Natural killer cell treated with Interleukin-12 subunit alpha and Interleukin-12 subunit beta and Interleukin-15 and Interleukin-18, amount 100 ng/mL, for 72 hours (primary cell): ENCODE measurements at regions not wholly inside any gene's neighbourhood (a gene's known extent, or its start where the extent isn't known, plus 50 kb on each side); places are given as distances from the start of the nearest gene placed in this dataset.
A peak's percentile ranks its signal among the peaks of the same experiment; 100 is the strongest.

Source experiments
- ATAC-seq, 2 donors: fragments of 150-1000 bp; cut with Tn5 transposase in 1 of 2; sonication (Bioruptor Pico), chemical (Tn5 transposase) in 1 of 2; 2 replicates each; pipeline ENCODE4 v1.10.0; 2021
- DNase-seq: peaks from one replicate; pipeline ENCODE4 v3.0.0; 2022; ENCODE audit warnings: low spot score
- H3K27ac Mint-ChIP-seq, 2 donors: 1 replicate in 1 of 2; 2 replicates in 1 of 2; pipeline ENCODE4 v1.8.0; 2022; ENCODE audit warnings: mixed read lengths in 2 of 2, mild to moderate bottlenecking in 1 of 2, moderate library complexity in 1 of 2
- H3K27me3 Mint-ChIP-seq, 2 donors: 1 replicate in 1 of 2; 2 replicates in 1 of 2; pipeline ENCODE4 v1.8.0; 2022; ENCODE audit warnings: mixed read lengths in 2 of 2
- H3K36me3 Mint-ChIP-seq: one replicate; pipeline ENCODE4 v1.8.0; 2022; ENCODE audit warnings: mixed read lengths
- H3K4me1 Mint-ChIP-seq, 2 donors: 1 replicate in 1 of 2; 2 replicates in 1 of 2; pipeline ENCODE4 v1.8.0; 2022; ENCODE audit warnings: low read depth in 2 of 2, mixed read lengths in 2 of 2, mild to moderate bottlenecking in 1 of 2
- H3K4me3 Mint-ChIP-seq: one replicate; pipeline ENCODE4 v1.8.0; 2022; ENCODE audit warnings: mixed read lengths
- H3K9me3 Mint-ChIP-seq: 2 replicates; pipeline ENCODE4 v1.8.0; 2022; ENCODE audit warnings: mixed read lengths

DNA sequence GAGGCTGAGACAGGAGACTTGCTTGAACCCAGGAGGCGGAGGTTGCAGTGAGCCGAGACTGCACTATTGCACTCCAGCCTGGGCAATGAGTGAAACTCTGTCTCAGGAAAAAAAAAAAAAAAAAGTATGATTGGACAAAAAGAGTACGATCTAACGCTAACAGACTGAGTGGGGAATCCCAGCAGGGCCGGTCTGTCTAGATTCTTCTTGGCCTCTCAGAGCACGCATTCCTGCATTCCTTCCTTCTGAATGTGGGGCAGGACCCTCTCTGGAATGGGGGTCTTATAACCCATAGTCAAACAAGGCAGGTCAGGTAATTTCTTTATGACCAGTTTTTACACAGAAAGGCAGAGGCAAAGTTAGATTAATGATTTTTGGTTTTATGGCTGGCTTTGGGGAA, 92.0 kb upstream of the PPM1J start:
- peaks cover 0 to 2% of the 10 kb centered on the region in 2 donors for H3K4me1 Mint-ChIP-seq
- DNase-seq (no peak), ATAC-seq (no peak)
- H3K4me3 Mint-ChIP-seq: no peak overlapping the region
- no peak overlapping the region for H3K27ac Mint-ChIP-seq
- H3K9me3 Mint-ChIP-seq: no peaks in the 10 kb centered on the region
- H3K36me3 Mint-ChIP-seq: no peaks in the 10 kb centered on the region
- peaks cover 13 to 16% of the 10 kb centered on the region in 2 donors for H3K27me3 Mint-ChIP-seq

DNA sequence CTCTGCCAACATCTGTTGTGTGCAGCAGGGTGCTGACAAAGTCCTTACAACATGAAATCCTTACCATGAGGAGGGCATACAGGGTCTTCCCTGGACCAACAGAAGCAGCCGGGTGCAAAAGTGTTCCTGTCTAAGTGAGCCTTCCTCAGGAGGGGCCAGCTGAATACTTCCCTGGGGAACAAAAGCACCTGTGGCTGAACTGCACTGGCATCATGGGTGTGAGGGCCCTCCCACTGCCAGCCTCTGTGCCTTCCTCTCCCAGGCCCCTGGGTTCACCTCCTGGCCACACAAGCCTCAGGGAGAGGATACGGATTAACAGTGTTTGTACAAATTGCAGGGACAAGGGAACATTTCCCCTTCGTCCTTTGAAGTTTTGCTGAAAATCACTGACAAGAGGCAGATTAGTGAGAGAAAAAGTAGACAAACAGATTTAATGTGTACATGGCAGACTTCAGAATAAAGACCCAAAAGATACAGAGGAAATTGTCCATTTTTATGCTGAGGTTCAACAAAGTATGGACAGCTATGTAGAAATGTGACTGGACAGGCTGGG, 91.0 kb upstream of the PPM1J start:
- Mint-ChIP-seq H3K36me3 (no peaks in the 10 kb centered on the region), H3K4me3 (no peak overlapping the region), H3K4me1 (peaks cover 0 to 2% of the 10 kb centered on the region in 2 donors), H3K27ac (no peak overlapping the region), H3K9me3 (no peaks in the 10 kb centered on the region), H3K27me3 (peaks cover 12% of the 10 kb centered on the region in 2 donors)
- ATAC-seq (no peak), DNase-seq (no peak)

DNA sequence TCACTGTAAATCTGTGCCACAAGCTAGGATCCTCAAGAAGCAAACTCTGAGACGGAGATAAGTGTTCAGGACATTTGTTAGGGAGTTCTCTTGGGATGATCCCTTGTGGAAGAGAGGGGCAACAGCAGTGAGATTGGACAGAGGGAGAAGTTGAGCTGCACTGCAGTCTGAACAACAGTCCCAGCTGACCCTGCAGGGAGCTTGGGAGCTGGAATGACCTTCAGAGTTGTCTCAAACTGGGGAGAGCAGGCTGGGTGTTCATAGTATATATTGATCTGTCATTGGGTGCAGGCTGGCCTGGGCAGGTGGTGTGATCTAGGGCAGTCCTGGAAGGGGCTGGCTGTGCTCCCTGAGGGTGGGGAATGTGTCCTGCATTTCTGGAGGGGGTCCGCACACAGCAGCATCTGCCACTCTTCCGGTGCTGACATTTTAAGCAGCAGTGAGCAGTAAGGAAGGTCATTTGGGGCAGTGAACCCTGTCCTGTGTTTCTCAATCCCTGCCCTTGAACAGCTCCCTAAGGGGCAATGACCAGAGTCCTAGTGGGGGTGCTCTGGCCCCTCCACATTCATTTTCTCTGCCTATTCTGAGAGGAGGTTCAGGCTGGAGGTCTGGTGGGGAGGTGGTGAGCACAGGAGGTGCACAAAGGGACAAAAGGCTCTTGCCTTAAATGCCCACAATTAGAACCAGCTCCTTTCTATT, 90.2 kb upstream of the PPM1J start:
- no peak overlapping the region for H3K4me3 Mint-ChIP-seq
- no peaks in the 10 kb centered on the region for H3K9me3 Mint-ChIP-seq
- H3K27me3 Mint-ChIP-seq: peaks cover 4 to 5% of the 10 kb centered on the region in 2 donors
- DNase-seq (no peak), ATAC-seq (no peak)
- no peaks in the 10 kb centered on the region for H3K36me3 Mint-ChIP-seq
- no peak overlapping the region for H3K27ac Mint-ChIP-seq
- peaks cover 0 to 2% of the 10 kb centered on the region in 2 donors for H3K4me1 Mint-ChIP-seq

GRCh38 chr1:112803906-112804762, 89.0 kb upstream of the PPM1J start:
- Mint-ChIP-seq H3K9me3 (no peaks in the 10 kb centered on the region), H3K4me1 (peaks cover 0 to 3% of the 10 kb centered on the region in 2 donors), H3K27ac (no peak overlapping the region), H3K36me3 (no peaks in the 10 kb centered on the region), H3K27me3 (peaks cover 0 to 5% of the 10 kb centered on the region in 2 donors), H3K4me3 (no peak overlapping the region)
- ATAC-seq (peak; percentile 61 to 88), DNase-seq (peak; percentile 64)

DNA sequence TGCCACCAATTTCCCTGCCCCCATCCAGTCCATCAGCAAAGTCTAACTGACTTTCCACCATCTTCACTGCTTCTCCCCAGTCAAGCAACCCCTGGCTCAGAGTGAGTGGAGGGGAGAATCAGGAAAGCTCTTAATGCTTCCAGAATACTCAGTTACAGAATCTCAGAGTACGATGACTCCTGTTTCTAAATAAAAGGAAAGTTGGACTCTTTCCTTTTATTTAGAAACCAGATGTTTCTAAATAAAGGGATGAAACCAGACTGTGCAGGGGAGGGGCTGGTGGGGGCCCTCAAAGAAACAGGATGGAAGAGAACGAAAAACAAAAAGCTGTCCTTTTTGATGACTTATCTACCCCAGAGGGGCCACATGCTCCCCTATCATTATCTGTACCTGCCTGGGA, 85.2 kb upstream of the PPM1J start:
- Mint-ChIP-seq H3K9me3 (no peaks in the 10 kb centered on the region), H3K4me1 (peaks cover 0 to 9% of the 10 kb centered on the region in 2 donors), H3K27ac (peak overlapping the region in 1 of 2 donors; percentile 19), H3K27me3 (no peaks in the 10 kb centered on the region), H3K4me3 (no peak overlapping the region), H3K36me3 (no peaks in the 10 kb centered on the region)
- ATAC-seq (no peak), DNase-seq (no peak)

- H3K4me3 Mint-ChIP-seq: no peak overlapping the region
- DNase-seq (no peak), ATAC-seq (no peak)
- H3K4me1 Mint-ChIP-seq: peaks cover 12 to 27% of the 10 kb centered on the region in 2 donors
- H3K9me3 Mint-ChIP-seq: no peaks in the 10 kb centered on the region
- no peaks in the 10 kb centered on the region for H3K27me3 Mint-ChIP-seq
- no peak overlapping the region for H3K27ac Mint-ChIP-seq
- no peaks in the 10 kb centered on the region for H3K36me3 Mint-ChIP-seq
Measured at GRCh38 chr1:112798292-112798691, 83.2 kb upstream of the PPM1J start.

GRCh38 chr1:112797224-112797623, 82.1 kb upstream of the PPM1J start:
- Mint-ChIP-seq H3K36me3 (no peaks in the 10 kb centered on the region), H3K4me1 (peaks cover 12 to 30% of the 10 kb centered on the region in 2 donors), H3K27me3 (no peaks in the 10 kb centered on the region), H3K9me3 (no peaks in the 10 kb centered on the region), H3K4me3 (no peak overlapping the region), H3K27ac (no peak overlapping the region)
- no peak for DNase-seq
- ATAC-seq: no peak

DNA sequence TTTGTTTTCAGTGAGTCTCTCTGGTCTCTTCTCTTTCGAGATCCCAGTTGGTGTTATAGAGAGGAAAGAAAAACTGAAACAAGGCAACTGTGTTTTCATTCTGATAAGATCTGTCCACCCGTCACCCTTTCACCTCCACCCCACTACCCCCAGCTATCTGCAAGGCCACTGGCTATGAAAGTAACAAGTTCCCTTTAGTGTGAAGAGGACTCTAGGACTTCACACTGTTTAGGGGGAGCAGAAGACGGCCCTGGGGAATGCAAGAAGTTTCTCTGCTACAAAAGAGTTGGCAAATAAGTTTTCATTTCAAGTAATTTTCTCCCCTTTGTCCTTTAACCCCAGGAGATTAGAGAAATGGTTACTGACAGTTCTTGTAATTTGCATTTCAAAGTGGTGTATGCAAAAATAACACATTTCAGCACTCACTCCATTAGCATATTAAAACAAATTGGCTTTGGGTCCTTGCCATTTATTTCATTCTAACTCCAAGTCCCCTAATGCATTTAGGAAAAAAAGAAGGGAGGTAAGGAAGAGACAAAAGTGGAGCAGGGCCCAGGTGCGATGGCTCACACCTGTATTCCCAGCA, 79.6 kb upstream of the PPM1J start:
- Mint-ChIP-seq H3K9me3 (no peaks in the 10 kb centered on the region), H3K4me1 (peaks cover 12 to 30% of the 10 kb centered on the region in 2 donors), H3K4me3 (no peak overlapping the region), H3K36me3 (no peaks in the 10 kb centered on the region), H3K27ac (peak overlapping the region; percentile 46 to 91), H3K27me3 (no peaks in the 10 kb centered on the region)
- peak; percentile 61 for DNase-seq
- ATAC-seq: peak; percentile 82 to 95

DNA sequence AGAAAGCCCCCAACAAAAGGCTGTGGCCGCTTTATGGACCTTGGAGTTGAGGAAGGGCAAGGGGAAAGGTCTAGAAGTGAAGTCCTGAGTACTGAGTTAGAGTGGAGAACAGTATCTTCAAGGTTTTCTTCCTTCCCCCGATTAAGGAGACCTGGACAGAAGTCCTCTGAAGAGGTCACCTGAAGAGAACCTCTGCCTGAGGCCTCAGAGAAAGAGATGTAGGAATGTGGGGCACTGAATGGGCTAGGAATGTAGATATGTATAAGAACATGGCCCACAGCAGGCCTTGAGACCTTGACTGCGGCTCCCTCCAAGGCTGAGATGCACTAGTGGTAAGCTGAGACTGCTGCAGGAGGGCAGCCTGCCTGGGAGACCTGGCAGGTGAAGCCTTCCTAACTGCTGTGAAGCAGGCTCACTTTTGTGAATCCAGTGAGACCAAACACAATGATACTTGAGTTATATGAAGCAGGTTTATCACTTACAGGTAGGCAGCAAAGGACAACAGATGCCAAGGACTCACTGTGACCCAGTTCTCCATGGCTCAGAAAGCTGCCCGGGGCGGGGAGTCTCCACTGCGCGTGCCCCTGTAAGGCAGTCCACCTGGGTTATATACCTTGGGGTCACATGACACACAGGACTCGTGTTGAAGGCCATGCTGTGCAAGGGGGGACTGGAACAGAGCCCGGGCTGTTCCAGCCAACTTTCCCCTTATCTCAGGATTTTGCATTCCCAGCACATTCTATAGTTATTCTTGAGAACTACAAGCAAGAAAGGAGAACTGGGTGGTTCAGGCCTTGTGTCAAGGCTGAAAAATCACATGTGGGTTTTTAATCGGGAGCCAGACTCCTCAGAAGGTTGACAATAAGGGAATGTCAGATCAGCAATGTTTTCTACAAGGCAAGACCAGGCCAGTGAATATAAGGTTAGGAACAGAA, 78.8 kb upstream of the PPM1J start:
- H3K27me3 Mint-ChIP-seq: no peaks in the 10 kb centered on the region
- ATAC-seq: peak in 1 of 2 donors; percentile 8
- H3K4me3 Mint-ChIP-seq: no peak overlapping the region
- H3K27ac Mint-ChIP-seq: peak overlapping the region; percentile 46 to 91
- no peaks in the 10 kb centered on the region for H3K36me3 Mint-ChIP-seq
- peaks cover 12 to 27% of the 10 kb centered on the region in 2 donors for H3K4me1 Mint-ChIP-seq
- DNase-seq: peak; percentile 58
- no peaks in the 10 kb centered on the region for H3K9me3 Mint-ChIP-seq

GRCh38 chr1:112791723-112792104, 76.6 kb upstream of the PPM1J start:
- Mint-ChIP-seq H3K9me3 (no peaks in the 10 kb centered on the region), H3K4me1 (peaks cover 12 to 27% of the 10 kb centered on the region in 2 donors), H3K36me3 (no peaks in the 10 kb centered on the region), H3K27ac (no peak overlapping the region), H3K4me3 (no peak overlapping the region), H3K27me3 (no peaks in the 10 kb centered on the region)
- ATAC-seq (no peak), DNase-seq (no peak)

DNA sequence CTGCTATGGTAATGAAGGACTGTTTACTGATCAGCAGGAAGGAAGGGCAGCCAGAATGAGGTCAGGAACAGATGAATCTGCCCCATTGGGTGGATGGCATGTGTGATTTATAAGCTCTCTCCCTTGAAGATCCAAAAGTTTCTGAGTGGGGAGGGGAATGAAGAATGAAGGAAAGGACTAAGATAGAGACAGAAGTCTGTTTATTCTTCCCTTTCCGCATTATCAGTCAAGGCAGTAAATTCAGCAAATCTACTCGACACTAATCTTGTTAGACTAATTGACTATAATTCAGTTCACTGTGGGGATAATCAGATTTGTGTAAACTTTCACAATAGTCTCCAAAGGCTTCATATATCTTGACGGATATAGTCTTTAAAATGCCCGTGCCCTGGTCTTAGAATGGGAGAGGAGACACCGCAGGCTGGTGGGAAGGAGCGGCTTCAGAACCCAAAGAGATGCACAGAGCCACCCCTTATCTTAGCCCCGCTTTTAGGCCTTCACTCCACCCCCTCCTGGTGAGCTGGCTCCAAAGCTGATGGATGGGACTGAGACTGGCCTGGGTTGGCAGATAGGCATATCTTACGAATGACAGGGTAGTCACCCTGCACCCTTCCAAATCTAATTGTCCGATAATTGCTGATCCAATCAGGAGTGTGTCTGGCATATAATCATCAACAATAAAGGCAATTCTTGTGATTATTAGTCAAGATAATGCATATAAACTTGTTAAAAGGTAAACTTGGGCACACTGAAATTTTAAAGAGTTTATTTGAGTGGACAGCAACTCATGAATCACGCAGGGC, 76.0 kb upstream of the PPM1J start:
- no peak overlapping the region for H3K27ac Mint-ChIP-seq
- no peaks in the 10 kb centered on the region for H3K9me3 Mint-ChIP-seq
- no peak for ATAC-seq
- no peaks in the 10 kb centered on the region for H3K27me3 Mint-ChIP-seq
- peak; percentile 1 for DNase-seq
- H3K4me3 Mint-ChIP-seq: no peak overlapping the region
- H3K36me3 Mint-ChIP-seq: no peaks in the 10 kb centered on the region
- H3K4me1 Mint-ChIP-seq: peaks cover 12 to 27% of the 10 kb centered on the region in 2 donors

DNA sequence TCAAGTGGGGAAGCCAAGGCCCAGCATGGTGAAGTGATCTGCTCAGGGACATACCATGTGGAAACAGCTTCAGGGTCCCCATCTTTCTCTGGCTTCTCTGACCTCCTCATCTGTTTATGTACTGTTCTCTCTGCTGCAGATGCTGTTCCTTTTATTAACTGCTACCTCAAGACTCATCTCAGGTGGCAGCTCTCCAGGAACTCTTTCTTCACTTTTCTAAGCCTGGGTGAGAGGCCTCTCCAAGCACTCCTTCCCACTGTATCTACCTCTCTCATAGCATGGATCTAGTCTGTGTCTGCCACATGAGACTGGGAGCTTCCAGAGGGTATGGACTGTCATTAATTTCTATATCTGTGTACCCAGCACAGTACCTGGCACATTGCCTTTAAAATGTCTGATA, 73.4 kb upstream of the PPM1J start:
- H3K27ac Mint-ChIP-seq: peak overlapping the region in 1 of 2 donors; percentile 5
- no peaks in the 10 kb centered on the region for H3K27me3 Mint-ChIP-seq
- ATAC-seq: no peak
- H3K4me3 Mint-ChIP-seq: no peak overlapping the region
- peak; percentile 16 for DNase-seq
- H3K36me3 Mint-ChIP-seq: no peaks in the 10 kb centered on the region
- H3K9me3 Mint-ChIP-seq: no peaks in the 10 kb centered on the region
- H3K4me1 Mint-ChIP-seq: peaks cover 0 to 5% of the 10 kb centered on the region in 2 donors
